Esophagus squamous epithelium (tissue), 4 donors: ENCODE measurements at regions not wholly inside any gene's neighbourhood (a gene's known extent, or its start where the extent isn't known, plus 50 kb on each side); places are given as distances from the start of the nearest gene placed in this dataset.

Experiments
- CTCF ChIP-seq, 6 experiments: fragments of 450-650 bp in 4 of 6; fragments of 200-600 bp in 2 of 6; sonication (generic) in 2 of 6; IDR thresholded peaks; one replicate each; pipeline ENCODE4 v1.5.1; 2016 to 2019; ENCODE audit warnings: antibody characterized with exemption in 6 of 6, mild to moderate bottlenecking in 4 of 6, moderate library complexity in 4 of 6
- POLR2A ChIP-seq, 4 donors: fragments of 450-650 bp; IDR thresholded peaks; one replicate each; pipeline ENCODE4 v1.6.1; 2017; ENCODE audit warnings: antibody characterized with exemption in 4 of 4, mild to moderate bottlenecking in 4 of 4, moderate library complexity in 3 of 4

GRCh38 chr12:85445060-85445938 lies 165.3 kb downstream of the ALX1 start:
- TF ChIP-seq CTCF (IDR thresholded peaks at IDR 0.05) (no peak), POLR2A (IDR thresholded peaks at IDR 0.05) (no peak)
